ENCODE measurements at regions not wholly inside any gene's neighbourhood (a gene's known extent, or its start where the extent isn't known, plus 50 kb on each side); places are given as distances from the start of the nearest gene placed in this dataset.

DNA sequence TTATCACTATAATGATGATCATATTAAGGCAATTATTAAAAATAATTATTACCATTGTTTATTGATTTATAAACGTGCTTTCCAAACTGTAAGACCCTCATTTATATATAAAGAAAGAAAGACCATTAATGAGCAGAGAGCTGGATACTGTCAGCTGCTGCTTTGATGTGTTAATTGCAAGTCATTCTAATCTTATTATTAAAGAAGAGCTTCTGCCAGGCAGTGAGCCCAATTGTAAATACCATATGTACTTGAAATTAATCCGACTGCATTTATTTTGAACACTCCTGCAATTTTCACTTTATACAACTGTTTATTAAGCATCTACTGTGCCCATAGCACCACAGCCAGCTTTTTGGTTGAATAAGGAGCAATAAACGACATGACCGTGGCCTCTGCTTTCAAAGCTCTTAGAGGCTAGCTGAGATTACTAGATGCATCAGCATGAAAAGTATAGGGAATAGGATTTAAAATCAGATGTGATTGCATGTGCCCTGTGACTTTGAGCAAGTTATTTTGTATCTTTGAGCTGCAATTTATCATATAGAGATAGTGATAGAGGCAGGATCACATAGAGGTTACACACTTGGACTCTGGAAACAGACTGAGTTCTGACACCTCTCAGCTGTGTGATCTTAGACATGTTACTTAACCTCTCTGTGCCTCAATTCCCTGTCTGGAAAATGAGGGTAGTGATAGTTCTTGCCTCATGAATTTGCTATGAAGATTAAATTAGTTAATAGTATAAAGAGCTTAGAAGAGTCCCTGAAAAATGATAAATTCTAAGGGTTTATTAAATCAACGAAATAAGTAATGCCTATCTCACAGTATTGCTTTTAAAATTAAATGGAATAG lies 83.4 kb downstream of the MYCN start:
- no peak for FAIRE-seq

DNA sequence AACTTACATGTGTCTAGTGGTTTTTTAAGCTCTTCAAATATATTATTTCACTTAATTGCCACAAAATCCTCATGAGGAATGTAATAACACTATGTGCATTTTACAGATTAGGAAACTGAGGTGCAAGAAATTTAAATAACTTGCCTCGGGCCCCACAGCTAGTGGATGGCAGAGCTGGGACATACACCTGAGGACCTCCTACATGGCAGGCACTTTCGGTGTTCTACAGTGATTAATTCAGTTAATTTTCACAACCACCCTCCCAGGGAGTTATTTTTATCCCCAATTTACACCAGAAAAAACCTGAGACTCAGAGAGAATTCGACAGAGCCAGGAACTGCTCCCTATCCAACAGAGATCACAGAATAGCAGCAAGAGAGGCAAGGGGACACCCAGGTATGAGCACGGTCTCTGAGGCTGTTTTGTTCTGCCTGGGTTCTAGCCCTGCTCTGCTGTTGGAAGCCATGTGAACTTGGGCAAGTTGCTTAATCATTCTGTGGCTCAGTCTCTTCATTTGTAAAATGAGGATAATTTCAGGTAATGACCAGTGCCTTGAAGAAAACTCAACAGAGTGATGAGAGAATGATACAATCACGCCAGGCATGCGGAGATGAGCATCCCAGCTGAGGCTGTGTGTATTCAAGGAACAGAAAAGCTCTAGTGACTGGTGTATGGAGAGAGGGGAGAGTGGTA lies 82.3 kb downstream of the MYCN start:
- no peak for FAIRE-seq

DNA sequence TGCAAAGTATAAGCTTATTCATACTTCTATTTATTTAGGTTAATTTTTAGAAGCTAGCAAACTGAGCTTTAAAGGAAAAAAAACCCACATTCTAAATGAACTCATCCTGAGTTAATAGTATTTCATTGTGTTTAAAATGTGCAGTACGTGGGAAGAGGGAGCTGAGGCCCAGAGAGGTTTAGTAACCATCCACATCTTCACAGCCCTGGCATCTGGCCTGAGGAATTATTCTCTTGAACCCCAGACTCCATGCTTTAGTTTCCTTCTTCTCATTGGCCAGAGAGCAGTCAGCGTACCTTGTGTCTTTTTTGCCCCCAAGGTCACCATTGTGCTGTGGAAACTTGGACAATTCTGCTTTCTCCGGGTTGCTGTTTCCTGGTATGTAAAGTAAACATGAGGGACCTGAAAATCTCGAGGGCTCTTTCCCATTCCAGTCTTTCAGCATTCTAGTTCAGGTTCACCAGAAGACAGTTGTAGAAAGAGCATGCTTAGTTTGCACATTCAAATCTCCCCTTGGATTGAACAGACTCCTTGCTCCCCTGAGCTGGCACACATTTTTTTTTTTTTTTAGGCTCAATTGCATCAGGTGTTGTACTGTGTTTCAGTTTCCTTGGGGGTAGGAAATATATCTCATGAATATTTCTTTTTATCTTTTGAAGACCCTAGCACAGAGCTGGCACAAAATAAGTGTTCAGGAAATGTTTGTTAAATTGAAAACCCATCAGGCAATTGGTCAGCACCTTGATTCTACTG lies 81.4 kb downstream of the MYCN start:
- FAIRE-seq = no peak

DNA sequence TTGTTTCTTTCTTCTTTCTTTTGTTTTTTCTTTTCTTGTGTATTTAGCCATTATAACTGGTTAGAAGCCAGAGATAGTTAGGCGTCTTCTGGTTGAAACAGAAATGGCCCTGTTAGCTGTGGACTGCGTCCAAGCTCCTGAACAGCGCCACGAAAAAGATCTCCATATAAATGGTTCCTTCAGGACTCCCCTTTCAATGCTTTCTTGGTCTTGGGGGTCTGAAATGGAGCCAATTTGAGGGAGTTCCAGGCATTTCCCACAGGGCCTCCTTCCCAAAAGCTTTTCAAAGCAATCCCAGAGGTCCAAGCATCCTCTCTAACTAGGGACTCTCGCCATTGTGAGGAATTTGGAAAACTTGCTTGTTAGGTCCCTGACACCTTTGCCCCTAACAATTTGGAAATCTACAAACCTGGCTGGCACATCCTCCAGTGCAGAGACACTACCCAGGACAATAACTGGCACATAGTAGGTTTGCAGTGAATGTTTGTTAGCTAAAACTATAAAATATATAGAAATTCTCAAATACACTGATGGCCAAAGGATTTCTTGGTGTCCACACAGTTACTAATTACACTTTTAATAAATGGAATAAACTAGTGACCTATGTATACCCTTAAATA lies 80.1 kb downstream of the MYCN start:
- FAIRE-seq = no peak

DNA sequence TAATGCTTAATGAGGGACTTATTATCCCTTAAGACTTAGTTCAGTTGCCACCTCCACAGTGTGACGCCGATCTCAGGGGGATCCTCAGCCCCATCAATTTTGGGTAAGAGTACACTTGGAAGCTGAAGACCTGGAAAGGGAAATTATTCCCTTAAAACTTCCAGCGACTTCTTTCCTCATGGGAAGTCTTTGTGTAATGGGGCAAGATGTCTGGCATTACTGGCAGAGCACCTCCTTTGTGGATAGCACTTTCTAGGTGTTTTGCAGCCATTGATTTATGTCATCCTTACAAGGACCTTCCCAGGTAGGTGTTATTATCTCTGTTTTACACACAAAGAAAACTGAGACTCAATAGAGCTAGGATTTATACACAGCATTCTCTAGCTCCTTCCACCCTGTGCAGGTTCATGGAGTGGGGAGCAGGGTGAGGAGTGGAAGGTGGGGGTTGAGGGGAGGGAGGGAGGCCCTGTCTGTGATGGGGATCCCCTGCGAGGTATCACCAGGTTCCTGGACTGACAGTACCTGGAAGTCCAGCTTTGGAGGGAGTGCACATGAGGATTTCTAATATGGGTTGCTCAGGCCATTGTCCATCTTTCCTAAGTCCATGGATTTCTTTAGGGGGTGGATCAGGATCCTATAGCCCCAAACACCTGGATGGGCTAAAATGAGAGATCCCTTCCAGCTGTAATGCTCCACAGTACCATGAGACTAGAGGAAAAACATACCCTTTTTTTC lies 79.4 kb downstream of the MYCN start:
- no peak for FAIRE-seq

DNA sequence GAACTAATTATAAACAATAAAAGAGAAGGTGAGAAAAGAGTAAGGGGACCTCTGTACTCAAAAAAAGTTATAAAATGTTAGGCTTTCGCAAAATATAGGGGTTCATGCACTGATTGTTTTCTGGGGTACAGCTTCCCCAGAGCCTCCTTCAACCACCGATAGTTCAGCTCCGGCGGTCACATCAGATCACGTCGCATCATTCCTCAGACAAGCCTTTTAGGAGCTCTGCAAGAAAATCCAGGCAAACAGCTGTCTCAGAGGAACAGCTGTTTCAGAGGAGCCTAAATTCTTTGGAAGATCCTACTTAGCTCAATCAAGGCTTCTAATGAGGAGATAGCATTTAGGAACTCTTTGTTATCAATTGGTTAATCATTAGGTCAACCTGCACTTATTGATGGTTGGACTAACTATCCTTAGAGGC lies 78.7 kb downstream of the MYCN start:
- FAIRE-seq = no peak

DNA sequence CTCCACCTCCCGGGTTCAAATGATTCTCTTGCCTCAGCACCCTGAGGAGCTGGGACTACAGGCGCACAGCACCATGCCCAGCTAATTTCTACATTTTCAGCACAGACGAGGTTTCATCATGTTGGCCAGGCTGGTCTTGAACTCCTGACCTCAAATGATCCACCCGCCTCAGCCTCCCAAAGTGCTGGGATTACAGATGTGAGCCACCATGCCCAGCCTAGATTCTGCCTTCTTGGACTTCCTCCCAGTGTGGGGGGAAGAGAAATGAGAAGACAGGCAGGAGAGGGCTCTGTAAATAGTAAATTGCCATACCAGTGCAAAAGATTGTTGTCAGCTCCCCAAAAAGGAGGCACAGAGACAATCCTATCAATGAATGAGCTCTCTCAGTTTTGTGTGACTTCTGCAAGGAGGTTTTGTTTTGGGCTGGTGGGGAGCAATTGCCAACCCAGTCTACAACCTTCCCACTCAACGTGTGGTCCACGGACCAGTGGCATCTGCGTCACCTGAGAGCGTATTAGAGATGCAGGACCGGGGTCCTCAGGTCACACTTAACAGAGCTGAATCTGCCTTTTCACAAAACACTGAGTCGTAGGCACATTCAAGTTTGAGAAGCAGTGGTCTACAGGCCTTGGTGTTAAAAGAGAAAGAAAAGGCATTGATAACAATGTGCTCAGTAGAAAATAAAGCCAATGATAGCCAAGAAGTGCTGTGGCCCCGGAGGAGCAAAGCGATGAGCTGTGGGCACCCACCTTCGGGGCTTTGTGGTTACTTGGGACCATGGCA lies 78.1 kb downstream of the MYCN start:
- no peak for FAIRE-seq

DNA sequence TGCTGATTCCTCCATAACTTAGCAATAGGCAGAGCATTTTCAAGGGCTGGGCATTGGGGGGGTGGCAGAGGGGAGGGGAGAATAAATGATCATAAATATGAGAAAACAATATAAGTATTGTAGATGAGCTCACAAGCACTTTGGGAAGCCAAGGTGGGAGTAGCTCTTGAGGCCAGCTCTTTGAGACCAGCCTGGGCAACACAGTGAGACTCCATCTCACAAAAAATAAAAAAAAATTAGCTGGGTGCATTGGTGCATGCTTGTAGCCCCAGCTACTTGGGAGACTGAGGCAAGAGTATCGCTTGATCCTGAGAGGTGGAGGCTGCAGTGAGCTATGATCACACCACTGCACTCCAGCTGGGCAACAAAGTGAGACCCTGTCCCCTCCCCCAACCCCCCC lies 75.9 kb downstream of the MYCN start:
- FAIRE-seq = no peak

DNA sequence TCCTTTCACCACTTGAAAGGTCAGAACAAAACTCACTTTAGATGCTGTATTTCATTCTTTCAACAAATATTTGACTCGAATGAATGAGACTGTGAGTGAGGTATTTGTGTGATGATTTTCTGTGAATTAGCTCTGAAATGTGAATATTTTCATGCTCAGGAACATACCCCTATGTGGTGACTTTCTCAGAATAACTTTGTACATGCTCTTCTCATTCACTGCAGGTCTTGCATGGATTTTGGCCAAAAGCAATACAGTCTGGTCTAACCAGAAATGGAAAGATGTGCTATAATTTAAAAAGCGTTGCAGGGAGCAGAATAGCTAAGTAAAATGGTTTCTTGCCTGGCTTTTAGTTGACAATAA lies 75.5 kb downstream of the MYCN start:
- FAIRE-seq = no peak

DNA sequence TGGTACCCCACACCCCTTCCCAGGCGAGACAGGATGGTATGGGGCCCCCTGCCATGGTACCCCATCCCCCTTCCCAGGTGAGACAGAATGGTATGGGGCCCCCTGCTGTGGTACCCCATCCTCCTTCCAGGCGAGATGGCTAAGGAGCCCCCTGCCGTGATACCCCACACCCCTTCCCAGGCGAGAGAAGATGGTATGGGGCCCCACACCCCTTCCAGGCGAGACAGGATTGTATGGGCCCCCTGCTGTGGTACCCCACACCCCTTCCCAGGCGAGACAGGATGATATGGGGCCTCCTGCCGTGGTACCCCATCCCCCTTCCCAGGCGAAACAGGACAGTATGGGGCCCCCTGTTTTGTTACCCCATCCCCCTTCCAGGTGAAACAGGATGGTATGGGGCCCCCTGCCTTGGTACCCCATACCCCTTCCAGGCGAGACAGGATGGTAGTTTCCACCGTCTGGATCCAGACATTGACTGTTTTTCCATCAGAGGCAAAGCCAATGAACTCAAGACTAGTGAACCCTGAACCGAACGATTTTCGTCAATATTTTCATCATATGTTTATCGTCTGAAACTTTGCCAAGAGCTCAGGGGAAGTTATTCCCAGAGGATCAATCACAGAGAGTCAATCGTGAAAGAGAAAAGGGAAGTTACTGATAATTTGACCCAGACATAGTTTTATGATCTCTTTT lies 75.0 kb downstream of the MYCN start:
- FAIRE-seq = no peak

DNA sequence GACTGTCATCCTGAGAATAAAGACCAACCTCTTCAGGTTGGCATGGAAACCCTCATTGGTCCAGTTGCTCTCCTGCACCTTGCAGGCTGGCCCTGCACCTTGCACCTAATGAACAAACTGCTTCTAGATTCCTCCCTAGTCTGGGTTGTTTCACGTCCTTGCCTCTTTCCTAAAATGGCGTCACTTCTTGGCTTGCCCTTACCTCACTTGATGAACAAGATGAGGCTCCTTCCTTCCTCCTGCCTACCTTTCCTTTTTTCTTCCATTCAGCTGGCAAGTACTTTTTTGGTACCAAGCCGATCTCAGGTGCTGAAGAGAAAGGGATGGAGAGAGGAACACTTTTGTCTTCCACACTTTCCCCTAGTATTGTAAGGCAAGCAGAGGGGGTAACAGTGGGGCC lies 74.5 kb downstream of the MYCN start:
- FAIRE-seq = no peak

DNA sequence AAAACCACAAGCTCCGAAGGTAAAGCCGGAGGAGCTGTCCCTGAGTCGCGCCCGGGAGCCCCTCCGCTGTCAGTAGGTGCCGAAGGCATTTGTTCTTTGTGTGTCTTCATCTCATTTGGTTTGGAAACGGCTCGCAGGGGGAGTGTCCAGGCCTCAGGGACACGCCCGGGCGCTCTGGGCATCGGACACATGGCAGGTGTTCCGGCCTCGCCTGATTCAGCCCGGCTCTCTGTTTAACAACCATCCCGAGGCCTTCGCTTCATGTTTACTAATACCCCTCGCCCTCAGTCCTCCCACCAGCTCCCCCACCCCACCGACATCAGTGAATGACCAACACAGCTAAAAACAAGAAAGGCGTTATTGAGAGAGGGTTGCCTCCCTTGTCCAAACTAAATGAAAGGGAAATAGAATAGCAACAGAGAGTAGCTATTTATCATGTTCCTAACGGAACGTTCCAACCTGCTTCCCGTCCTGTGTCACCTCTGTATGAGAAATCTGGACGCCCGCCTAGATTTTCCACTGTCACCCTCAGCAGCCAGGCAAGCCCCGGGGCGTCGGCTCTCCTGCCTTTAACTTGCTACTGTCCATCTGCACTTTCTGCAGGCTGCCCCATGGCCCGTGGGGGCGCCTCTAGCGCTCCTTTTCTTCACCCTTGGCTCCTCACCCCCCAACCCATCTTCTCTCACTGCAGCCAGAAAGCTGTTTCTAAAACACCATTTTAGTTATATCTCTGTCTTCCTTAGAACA lies 73.9 kb downstream of the MYCN start:
- no peak for FAIRE-seq

DNA sequence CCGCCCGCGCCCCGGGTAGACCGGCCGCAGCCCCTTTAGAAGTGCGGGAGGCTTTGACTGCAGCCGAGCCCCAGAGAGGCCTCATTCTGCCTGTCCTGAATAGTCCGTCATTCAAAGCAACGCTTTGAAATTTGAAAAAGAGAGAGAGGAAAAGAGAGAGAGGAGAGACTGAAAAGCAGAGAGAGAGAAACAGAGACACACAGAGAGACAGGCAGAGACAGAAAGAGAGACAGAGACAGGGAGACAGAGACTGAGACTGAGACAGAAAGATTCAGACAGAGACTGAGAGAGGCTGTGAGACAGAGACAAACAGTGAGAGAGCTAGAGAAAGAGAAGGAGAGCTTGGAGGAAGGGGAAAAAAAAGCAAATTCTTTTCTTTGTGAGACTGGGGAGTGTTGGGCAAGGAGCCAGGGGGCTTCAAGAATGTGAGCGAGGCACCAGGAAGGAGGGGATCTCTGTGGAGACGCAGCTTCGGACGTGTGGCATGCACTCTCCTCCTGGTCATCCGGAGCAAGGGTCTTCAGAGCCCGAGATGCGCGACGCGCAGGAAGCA lies 73.1 kb downstream of the MYCN start:
- FAIRE-seq = no peak

DNA sequence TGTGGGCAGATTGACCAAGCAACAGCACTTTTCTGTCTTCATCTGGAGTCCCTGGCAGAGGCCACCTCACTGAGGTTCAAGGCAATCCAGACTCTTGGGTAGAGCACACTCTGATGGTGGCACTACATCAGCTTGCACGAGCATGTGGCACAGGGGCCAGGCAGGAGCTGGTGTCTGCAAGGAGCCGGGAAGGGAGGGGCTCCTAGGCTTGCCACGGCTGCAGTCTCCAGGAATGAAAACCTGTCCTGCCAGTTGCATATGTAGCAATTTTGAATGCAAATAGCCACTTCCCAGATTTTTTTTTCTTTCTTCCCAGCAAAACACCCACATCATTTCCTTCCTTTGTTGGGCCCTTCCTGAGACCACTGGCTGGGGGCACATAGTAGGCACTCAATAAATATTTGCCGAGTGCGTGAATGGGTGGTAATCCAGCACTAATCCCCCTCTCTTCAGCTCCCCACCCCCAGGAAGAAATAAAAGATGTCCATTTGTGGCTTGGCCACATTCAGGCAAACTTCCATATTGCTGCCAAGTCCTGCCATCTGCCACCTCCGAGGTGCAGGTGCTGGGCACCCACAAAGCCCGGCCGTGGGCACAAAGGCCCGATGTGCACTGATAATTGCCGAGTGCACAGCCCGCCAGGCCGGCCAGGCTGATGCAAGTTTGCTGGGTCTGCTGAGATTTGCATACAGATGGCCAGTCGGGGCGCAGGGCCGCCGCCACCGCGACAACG lies 72.4 kb downstream of the MYCN start:
- FAIRE-seq = no peak

DNA sequence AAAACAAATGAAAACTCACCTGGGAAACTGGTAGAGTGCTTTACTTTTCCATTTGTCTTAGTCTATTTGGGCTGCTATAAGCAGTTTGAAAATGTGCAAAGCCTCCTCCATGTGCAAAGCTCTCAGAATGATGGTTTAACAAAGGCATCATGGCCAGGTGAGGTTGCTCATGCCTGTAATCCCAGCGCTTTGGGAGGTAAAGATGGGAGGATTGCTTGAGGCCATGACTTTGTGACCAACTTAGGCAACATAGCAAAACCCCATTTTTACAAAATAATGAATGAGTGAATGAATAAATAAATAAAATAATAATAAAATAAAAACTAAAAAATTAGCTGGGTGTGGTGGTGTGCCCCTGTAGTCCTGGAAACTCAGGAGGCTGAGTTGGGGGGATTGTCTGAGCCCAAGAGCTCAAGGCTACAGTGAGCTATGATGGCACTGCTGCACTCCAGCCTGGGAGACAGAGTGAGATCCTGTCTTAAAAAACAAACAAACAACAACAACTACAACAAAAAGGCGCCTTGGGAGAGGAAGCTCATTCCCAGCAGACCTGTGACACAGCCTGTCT lies 71.8 kb downstream of the MYCN start:
- no peak for FAIRE-seq

DNA sequence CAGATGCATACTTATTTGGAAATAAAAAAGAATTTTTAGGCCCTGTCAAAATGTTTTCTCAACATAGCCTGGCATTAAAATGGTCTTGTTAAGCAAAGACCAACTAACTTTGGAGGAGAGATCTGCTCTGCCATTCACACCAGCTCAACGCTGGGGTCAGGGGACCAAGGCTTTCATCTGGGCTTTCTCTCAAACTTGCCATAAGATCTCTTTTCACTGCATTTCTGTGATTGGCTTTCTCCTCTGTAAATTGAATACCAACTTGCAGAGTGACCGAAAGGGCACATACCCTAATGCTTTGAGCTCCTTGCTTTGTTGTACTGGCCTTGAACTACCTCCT lies 71.2 kb downstream of the MYCN start:
- FAIRE-seq = no peak

DNA sequence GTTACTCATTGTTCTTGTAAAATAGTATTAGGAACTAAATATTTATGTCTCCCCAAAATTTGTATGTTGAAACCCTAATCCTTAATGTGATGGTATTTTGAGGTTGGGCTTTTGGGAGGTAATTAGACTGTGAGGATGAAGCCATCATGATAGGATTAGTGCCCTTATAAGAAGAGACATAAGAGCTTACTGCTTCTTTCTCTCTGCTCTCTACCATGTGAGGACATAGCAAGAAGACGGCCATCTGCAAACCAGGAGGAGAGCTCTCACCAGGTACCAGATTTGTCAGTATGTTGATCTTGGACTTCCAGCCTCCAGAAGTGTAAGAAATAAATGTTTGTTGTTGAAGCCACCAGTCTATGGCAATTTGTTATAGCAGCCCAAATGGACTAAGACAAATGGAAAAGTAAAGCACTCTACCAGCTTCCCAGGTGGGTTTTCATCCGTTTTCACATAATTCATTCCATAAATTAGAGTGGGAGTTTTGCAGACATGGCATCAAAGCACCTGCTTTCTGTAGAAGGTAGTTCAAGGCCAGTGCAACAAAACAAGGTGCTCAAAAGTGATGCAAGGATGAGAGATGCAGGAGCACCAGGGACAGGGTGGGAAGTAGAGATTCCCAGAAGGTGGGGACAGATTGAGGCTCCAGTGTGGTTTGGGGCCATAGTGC lies 70.7 kb downstream of the MYCN start:
- FAIRE-seq = no peak

DNA sequence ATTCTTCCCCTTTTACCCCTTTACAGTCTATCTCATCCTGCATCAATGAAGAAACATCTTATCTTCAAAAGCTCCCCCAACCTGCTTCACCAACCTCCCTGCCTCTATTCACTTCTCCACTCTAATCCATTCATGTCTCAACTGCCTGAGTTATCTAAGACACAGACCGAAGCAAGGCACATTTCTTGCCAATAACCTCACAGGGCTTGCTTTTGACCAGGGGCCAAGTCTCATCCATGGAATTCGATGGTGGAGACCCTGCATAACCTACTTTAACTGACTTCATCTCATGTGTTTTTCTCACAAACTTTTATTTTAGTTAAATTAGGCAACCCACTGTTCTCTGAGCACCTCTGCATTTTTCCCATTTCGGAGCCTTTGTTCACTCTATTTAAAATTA lies 69.7 kb downstream of the MYCN start:
- no peak for FAIRE-seq

DNA sequence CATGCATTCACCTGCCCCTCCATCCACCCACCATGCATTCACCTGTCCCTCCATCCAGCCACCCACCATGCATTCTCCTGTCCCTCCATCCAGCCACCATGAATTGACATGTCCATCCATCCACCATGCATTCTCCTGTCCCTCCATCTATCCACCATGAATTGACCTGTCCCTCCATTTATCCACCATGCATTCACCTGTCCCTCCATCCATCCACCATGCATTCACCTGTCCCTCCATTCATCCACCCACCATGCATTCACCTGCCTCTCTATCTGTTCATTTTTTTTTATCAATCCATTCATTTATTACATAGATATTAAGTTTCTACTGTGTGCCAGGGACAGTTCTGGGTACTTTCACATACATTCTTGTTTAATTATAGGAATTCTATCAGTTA lies 69.2 kb downstream of the MYCN start:
- no peak for FAIRE-seq
